Dermis microvascular lymphatic vessel endothelial cell (primary cell): ENCODE measurements at regions not wholly inside any gene's neighbourhood (a gene's known extent, or its start where the extent isn't known, plus 50 kb on each side); places are given as distances from the start of the nearest gene placed in this dataset.
A peak's percentile ranks its signal among the peaks of the same experiment; 100 is the strongest.
"Not testable (repeated sequence)": the region's sequence is repeated elsewhere in the genome, so short reads cannot be mapped to it uniquely, and the experiment has no call there.

Source experiments
- DNase-seq, 2 donors: peaks; one replicate each; pipeline versions ENCODE4 v3.0.0 to v3.0.0-alpha.2; 2010; ENCODE audit warnings: low read depth in 2 of 2

GRCh38 chr3:14252321-14253021 lies 73.9 kb downstream of the LSM3 start:
- DNase-seq, result no peak

- no peak for DNase-seq
Observed at GRCh38 chr3:14253022-14253706, 74.5 kb downstream of the LSM3 start.

GRCh38 chr3:14253707-14254382 lies 75.2 kb downstream of the LSM3 start:
- DNase-seq, result no peak

GRCh38 chr3:14254812-14255702 lies 76.4 kb downstream of the LSM3 start:
- no peak for DNase-seq

- peak; percentile 62 to 72 for DNase-seq
Observed at GRCh38 chr3:14256046-14256445, 77.4 kb downstream of the LSM3 start.

- no peak for DNase-seq
Observed at GRCh38 chr3:14256561-14257342, 78.1 kb downstream of the LSM3 start.

- no peak for DNase-seq
Observed at GRCh38 chr3:14258906-14259904, 80.6 kb downstream of the LSM3 start.

- DNase-seq, result no peak
Observed at GRCh38 chr3:14260463-14260862, 81.8 kb downstream of the LSM3 start.

GRCh38 chr3:14261229-14261628 lies 82.6 kb downstream of the LSM3 start:
- peak; percentile 59 to 75 for DNase-seq

GRCh38 chr3:14262212-14262611 lies 83.6 kb downstream of the LSM3 start:
- no peak for DNase-seq

- DNase-seq, result no peak
Observed at GRCh38 chr3:14262867-14263266, 84.2 kb downstream of the LSM3 start.

GRCh38 chr3:14263317-14264005 lies 84.8 kb downstream of the LSM3 start:
- no peak for DNase-seq

- no peak for DNase-seq
Observed at GRCh38 chr3:14265246-14265962, 86.8 kb downstream of the LSM3 start.

- no peak for DNase-seq
Observed at GRCh38 chr3:14266361-14266760, 87.7 kb downstream of the LSM3 start.

GRCh38 chr3:14267976-14268375 lies 89.4 kb downstream of the LSM3 start:
- no peak for DNase-seq

GRCh38 chr3:14268897-14269296 lies 90.3 kb downstream of the LSM3 start:
- DNase-seq, result no peak

- not testable (repeated sequence) for DNase-seq
Observed at GRCh38 chr3:14272041-14272958, 93.7 kb downstream of the LSM3 start.
